ENCODE measurements at regions not wholly inside any gene's neighbourhood (a gene's known extent, or its start where the extent isn't known, plus 50 kb on each side); places are given as distances from the start of the nearest gene placed in this dataset.
A peak's percentile ranks its signal among the peaks of the same experiment; 100 is the strongest.
"Not testable (repeated sequence)": the region's sequence is repeated elsewhere in the genome, so short reads cannot be mapped to it uniquely, and the experiment has no call there.

DNA sequence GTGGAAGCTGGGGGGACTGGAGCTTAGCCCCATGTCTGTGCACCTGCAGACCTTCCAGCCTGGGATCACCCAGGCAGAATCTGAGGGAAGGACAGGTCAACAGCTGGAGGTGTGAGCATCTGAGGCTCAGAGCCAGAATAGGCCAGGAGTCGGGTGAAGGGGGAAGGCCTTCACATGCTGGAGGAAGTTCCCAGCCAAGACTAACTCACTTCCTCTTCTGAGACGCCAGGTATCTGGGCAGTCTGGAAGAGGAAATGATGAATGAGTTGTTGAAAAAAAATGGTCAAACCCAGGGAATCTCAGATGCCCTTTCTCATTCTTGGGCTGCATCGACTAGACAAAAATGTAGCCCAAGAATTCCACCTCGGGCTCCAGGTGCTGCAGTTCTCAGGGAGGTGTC, 73.6 kb upstream of the TIAM2 start:
- DNase-seq = no peak

DNA sequence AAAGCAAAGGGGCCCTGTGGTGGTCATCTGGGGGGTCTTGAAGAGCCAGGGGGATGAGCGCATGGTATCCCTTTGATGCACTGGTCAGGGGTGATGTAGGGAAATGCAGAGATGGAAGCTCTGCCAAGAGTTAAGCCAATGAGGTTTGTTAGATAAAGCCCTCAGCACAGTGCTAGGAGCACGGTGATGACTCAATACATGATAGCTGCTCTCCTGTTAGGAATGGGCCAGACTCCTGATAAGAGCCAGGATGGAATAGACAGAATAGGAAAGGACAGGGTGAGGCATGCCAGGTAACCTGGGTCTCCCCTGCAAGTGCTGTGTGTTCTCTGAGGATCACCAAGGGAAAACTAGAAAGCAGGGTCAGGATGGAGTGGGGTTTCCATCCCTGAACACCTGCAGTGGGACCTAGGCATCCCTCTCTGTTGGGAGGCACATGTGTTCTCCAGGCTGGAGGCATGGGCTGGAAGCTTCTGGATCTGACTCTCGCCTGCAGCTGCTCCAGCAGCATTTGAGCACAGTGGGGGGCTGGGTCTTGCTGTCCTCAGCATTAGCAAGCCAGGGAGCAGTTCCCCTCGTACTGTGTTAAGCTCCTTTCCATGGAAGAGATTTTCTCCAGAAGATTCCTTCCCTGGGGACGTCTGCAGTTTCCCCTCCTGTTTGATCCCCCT, 71.8 kb upstream of the TIAM2 start:
- DNase-seq = no peak

DNA sequence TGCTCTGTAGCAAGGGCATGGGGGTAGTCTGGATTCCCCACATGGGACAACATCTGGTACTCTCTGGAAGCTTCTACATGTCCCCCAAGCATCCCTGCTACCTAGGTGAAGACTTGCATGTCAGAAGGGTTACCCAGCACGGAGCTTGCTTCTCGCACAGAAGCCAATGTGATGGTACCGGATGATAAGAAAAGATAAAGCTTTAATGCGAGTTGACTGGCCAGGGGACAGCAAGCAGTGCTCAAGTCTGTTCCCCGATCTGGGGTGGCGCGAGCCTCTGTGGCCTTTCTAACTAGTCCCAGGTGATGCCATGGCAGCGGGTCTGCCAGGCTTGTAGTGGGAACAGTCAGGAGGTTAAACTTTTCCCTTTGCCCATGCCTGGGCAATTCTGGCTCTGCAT, 70.0 kb upstream of the TIAM2 start:
- no peak for DNase-seq

DNA sequence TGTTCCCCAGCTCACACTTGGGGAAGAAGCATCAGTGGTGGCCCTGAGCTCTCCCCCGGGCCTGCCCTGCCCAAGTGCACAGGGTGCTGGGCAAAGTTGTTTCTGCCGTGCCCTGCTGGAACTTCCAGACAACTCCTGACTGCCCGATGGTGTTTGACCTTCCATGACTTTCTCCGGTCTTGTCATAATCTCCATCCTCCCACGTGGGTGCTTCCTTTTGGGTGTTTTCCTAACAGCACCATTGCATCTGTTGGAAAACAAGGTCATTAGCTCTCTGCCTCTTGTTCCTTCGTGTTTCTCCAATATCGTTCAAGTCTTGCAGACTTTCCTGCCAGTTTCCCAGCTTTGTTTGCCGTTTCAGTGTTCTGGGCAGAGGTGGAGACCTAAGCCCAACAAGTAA, 68.7 kb upstream of the TIAM2 start:
- DNase-seq = no peak

DNA sequence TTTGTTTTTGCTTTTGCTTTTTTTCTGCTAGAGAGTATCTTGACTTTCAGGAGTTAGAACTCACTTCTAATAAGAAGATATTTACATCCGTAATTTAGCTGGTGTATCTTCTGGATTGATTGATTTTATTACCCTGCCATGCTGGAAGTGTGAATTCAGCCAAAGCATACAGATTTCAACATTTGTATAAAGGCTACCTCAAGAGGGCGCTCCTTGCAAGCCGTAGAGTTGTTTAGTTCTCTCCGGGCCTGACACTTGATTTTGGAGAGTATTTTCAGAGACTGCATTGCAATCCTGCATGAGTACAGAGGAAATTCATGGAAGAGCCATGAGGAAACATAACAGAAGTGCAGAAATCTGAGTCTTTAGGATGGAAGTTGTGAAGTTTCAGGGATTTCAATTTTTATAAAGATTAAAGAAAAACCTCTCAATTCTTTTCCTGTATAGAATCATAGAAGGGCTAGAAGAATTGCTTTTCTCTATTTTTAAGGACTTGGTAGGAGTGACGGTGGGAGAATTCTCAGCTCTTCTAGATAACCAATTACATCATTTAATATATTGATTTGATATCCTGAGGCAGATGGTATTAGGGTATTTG, 66.7 kb upstream of the TIAM2 start:
- peak; percentile 75 for DNase-seq

DNA sequence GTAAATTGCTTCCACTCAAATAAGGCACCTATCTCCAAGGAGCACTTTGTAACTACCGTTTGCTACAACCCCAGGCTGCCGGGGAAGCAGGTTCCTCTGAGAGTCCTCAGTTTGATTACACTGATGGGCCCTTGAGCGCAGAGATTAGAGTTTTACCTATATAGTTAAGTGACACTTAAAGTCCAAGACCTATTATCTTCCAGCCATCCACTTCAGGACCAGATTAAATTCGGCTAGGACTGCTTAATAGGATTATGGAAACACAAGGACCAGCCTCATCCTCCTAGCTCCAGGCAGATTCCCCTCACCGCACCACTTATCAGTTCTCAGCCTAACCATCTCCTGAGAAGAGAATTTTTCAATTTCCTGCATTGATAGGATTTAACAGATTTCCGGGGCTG, 64.7 kb upstream of the TIAM2 start:
- DNase-seq = no peak

DNA sequence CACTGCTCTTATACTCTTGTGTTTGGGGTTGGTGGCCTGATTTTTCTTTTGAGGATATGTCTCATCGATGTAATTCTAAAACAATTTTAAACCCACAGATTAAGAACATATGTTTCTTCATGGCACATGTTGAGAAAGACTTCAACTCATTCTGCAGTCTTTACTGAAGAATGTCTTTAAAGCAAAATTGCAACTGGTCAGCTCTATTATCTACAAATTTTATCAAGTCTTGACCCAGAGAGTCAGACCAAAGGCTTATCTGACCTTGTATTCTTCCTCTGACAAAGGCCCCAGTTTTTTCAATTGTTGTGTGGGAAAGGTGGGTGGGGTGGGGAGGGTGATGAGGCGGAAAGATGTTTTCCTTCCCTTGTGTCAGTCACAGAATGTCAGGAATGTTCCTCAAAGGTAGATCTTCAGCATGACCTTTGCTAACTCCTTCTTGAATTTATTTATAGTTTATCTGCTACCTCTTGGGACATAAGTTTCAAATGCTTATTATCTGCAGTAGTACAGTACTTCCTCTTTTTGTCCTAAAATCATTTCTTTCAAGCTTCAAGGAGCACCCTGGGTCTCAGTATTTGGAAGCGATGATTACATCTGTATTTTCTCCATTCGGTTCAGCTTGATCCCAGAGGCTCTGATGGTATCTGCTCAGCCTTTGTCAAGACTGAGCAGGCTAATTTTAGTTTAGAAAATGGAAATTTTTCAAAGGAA, 63.2 kb upstream of the TIAM2 start:
- DNase-seq = no peak

DNA sequence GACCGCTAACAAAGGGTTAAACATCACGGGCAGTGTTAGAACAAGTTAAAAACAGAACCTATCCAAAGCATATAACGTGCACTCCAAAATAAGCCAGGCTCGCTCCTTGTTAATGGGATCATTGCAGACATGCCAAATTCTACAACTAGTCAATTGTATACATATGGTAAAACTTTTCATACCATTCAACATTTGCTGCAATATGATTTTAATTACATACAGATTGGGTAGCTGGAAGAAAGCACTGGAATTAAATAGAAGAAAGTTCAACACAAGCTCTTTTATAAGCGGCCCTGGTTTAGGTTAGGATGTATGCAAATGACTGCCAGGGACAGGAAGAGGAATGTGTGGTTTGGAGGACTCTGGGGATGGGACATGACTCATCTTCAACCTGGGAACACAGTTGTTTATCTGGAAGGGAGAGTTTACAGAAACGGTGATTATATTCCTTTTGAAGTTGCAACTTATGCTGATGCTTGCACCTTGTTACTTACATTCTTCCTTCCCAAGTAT, 62.5 kb upstream of the TIAM2 start:
- DNase-seq = no peak

DNA sequence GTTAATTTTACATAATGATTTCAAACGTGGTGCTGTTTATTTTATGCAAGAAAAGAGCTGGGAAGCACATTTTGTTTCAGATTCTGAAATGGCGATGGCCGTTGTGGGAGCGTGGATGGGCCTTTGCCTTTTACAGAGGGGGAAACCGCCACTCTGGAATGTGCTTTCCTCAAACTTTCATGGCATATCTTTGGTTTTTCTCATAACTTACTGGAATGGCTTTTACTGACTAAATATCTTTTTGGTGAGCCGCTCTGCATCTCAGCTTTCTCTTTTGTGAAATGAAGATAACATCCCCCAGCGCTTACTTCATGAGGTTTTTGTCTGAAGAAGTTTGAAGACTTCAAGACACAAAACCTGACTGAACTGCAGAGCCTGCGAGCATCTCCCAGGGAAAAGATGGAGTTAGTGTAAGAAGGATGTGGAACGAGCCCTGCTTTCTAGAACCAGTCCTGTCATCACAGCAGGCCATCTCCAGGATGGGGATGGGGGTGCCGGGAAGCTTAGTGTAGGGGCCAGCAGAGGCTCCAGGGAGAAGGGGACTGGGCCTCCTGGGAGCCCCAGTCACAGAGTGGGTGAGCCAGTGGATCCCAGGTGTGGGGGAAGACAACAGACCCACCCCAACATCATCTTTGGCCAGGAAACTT, 61.8 kb upstream of the TIAM2 start:
- no peak for DNase-seq

DNA sequence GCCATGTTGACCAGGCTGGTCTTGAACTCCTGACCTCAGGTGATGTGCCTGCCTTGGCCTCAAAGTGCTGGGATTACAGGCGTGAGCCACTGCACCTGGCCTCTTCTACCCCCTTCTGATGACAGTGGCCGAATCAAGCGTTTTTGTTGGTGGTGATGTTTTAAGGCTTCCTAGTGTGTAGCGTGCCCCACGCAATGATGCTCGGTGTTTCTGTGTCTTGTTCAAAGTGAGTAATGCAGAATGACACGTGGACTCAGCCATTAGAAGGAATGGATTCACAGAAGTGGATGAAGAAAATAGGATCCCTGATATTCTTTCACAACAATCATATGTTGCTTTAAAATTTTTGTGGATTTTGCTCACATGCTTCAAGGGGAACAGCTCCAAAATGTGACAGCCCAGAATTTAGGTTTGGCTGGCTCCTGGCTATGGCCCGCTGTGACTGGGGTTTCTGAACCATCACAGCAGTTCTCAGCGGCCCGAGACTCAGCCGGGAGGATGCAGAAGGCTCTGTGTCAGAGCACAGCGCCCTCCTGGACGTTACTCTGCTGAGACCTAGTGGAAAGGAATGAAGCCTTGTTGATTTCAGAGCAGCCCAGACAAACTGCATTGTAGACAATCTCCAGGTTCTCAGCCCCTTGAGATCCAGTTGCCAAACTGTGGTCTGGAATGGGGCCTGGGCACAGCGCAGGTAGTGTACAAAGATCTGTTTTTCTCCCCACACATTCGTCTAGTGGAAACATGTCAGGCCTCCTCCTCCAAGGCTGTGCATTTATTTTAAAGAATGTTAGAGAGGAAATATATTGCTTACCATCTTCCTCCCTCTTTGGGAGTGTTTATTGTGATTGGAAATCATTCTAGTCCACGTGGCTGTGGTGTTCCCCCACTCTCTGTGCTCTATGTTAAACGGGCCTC, 57.6 kb upstream of the TIAM2 start:
- peak; percentile 43 for DNase-seq

DNA sequence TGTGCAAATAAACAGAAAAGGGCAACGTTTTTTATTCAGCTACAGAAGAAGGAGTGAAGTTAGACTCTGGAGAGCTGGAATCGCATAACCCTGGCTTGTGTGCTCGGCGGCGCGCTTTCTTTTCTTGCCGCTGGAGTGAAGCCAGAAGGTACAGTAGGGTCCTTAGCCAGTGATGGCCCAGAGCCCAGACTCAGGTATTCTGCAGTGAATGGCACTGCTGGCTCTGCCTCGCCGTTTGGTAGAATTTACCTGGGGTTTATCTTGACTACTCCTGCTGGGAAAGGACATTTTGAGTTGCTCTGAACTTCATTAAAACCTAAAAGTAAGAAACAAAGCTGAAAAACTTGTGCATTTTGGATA, 56.9 kb upstream of the TIAM2 start:
- no peak for DNase-seq

DNA sequence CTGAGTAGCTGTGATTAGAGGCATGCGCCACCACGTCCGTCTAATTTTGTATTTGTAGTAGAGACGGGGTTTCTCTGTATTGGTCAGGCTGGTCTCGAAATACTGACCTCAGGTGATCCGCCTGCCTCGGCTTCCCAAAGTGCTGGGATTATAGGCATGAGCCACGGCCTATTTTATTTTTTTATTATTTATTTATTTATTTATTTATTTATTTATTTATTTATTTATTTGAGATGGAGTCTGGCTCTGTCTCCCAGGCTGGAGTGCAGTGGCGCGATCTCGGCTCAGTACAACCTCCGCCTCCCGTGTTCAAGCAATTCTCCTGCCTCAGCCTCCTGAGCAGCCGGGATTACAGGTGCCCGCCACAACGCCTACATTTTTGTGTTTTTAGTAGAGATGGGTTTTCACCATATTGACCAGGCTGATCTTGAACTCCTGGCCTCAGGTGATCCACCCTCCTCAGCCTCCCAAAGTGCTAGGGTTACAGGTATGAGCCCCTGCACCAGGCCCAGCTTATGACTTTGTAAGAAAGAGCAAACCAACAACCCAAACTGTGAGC, 56.3 kb upstream of the TIAM2 start:
- DNase-seq = not testable (repeated sequence)

DNA sequence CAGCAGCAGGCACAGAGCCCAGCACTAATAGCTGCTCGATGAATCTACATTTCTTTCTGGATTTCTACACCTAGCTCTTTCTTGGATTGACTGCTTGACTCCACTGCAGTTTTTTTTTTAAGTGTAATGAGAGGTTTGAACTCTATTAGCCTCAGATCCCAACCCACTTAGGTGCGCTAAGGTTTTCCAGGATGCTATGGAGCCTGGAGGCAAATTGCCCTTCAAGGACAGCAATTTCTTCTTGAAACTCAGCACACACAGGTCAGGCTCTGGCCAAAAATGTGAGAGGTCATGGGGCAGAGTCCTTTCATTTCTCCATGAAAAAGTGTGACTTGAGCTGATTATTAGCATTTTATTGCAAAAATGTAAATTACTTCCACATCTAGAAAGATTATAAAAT, 52.3 kb upstream of the TIAM2 start:
- no peak for DNase-seq

DNA sequence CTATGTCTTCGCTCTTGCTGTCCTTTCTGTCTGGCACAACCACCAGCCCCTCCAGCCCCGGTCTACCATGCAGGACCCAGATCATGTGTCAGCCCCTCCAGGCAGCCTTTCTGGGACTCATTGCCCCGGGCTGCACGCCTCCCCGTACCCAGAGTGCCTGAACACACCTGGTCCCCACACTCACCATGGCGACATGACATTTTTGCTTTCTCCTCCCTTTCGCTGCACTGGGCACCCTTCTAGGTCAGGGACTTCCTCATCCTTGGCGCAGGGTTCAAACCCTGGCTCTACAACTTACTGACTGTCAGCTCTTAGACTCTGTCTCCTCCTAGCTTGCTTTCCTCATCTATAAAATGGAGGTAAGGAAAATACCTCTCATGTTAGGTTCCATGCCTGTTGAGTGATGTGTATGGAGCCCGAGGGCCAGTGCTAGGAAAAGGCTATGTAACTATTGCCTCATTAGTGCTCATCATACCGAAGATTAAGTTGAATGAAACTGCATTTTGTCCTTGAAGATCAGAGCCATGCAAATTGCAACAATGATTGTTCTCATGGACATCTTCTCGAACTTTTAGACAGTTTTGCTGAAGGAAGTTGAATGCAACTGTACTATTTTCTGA, 49.7 kb upstream of the TIAM2 start:
- no peak for DNase-seq

Measured in renal pelvis (tissue), 1 donor.